GM18508 (cell line): ENCODE measurements at regions not wholly inside any gene's neighbourhood (a gene's known extent, or its start where the extent isn't known, plus 50 kb on each side); places are given as distances from the start of the nearest gene placed in this dataset.

ENCODE experiments used
- ATAC-seq: cut with Tn5 transposase; IDR thresholded peaks from one replicate; pipeline ENCODE4 v1.9.1; 2021; ENCODE audit warnings: moderate number of reproducible peaks; ENCODE audit not compliant: insufficient read depth, unreplicated experiment

- ATAC-seq: no peak
Observed at GRCh38 chr13:67377919-67378318, 147.8 kb upstream of the PCDH9 start.

GRCh38 chr13:67374391-67374790, 144.3 kb upstream of the PCDH9 start:
- ATAC-seq: no peak

- ATAC-seq: no peak
Observed at GRCh38 chr13:67372868-67373464, 142.8 kb upstream of the PCDH9 start.

- ATAC-seq: no peak
Observed at GRCh38 chr13:67369895-67370660, 139.9 kb upstream of the PCDH9 start.

- no peak for ATAC-seq
Observed at GRCh38 chr13:67367399-67367798, 137.3 kb upstream of the PCDH9 start.

GRCh38 chr13:67366533-67366932, 136.4 kb upstream of the PCDH9 start:
- no peak for ATAC-seq

- ATAC-seq: no peak
Observed at GRCh38 chr13:67355812-67356476, 125.8 kb upstream of the PCDH9 start.

- ATAC-seq: no peak
Observed at GRCh38 chr13:67353941-67354340, 123.8 kb upstream of the PCDH9 start.

- no peak for ATAC-seq
Observed at GRCh38 chr13:67353031-67353430, 122.9 kb upstream of the PCDH9 start.

- ATAC-seq: no peak
Observed at GRCh38 chr13:67351909-67352308, 121.8 kb upstream of the PCDH9 start.

- ATAC-seq: no peak
Observed at GRCh38 chr13:67351114-67351513, 121.0 kb upstream of the PCDH9 start.

GRCh38 chr13:67343777-67344176, 113.6 kb upstream of the PCDH9 start:
- ATAC-seq: no peak

GRCh38 chr13:67341406-67341805, 111.3 kb upstream of the PCDH9 start:
- ATAC-seq: no peak

GRCh38 chr13:67330149-67330548, 100.0 kb upstream of the PCDH9 start:
- ATAC-seq: no peak

GRCh38 chr13:67328895-67329294, 98.8 kb upstream of the PCDH9 start:
- ATAC-seq: no peak

- no peak for ATAC-seq
Observed at GRCh38 chr13:67318860-67319259, 88.7 kb upstream of the PCDH9 start.

GRCh38 chr13:67318398-67318797, 88.3 kb upstream of the PCDH9 start:
- no peak for ATAC-seq

GRCh38 chr13:67314405-67314804, 84.3 kb upstream of the PCDH9 start:
- ATAC-seq: no peak

GRCh38 chr13:67308004-67308772, 78.1 kb upstream of the PCDH9 start:
- no peak for ATAC-seq

GRCh38 chr13:67306742-67307141, 76.6 kb upstream of the PCDH9 start:
- no peak for ATAC-seq
